ENCODE measurements at regions not wholly inside any gene's neighbourhood (a gene's known extent, or its start where the extent isn't known, plus 50 kb on each side); places are given as distances from the start of the nearest gene placed in this dataset.
A peak's percentile ranks its signal among the peaks of the same experiment; 100 is the strongest.

DNA sequence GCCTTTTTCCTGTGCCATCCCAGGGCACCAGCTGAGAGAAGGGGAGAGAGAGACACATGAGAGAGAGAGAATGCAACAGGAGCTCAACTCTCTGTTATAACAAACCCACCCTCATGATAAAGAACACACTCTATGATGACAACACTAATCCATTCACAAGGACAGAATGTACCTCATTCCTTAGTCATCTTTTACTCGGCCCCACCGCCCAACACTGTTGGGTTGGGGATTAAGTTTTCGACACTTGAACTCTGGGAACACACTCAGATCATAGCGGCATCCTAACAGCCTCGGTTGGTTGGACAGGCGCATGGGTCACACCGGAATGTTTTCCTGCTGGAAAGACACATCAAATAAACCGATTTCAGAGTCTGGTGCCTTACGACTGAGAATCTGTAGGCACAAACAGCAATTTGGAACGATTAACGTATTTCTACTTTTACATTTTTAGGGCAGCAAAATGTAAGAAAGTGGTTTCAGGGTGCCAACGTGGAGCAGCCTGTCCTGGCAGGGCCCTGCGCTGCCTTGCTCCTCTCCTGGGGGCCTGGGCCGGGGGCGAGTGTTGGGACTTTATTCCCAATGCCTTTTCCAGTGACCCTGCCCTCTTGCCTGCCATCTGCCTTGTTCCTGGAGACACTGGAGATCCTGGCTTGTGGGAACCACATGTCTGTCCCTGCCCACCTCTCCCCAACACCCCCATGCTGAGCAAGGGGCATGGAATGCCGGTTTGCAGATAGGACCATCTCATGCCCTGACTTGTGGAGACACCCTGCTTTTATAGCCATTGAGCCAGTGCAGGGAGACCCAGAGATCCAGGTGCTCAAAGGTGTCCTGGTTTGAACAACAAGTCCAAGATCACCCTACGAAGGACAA, 287.0 kb downstream of the TCERG1L start:
- no peak for ATAC-seq
- H3K4me3 ChIP-seq (ENCODE audit: low read length) = no peak overlapping the region

DNA sequence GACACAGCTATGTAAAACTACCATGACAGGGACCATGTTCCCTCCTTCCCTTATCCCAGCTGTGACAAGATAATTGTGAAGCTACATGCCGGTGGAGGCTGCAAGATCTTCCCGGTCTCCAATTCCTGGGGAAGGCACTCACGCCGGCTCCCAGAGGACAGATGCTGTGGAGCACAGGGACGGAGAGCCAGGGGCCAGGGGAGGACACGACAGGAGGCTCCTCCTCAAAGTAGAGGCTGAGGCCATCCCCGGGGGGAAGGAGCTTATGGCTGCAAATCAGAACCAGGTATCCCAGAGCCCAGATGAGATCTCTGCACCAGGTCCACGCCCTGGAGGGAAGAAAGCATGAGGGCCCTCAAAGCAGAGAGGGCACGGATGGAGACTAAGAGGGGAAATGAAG, 286.2 kb downstream of the TCERG1L start:
- peaks cover 0 to 2% (median 0%) of the 10 kb centered on the region in 11 donors for H3K9me3 Mint-ChIP-seq
- Histone ChIP-seq H3K27ac (ENCODE audit: low read depth, low read length) (no peak overlapping the region), H3K36me3 (ENCODE audit: control insufficient read depth in 2 of 3, insufficient read depth in 3 of 3, low read length in 3 of 3) (no peaks in the 10 kb centered on the region), H3K9me3 (ENCODE audit: control insufficient read depth in 2 of 3, low read length in 3 of 3) (no peaks in the 10 kb centered on the region), H3K27me3 (ENCODE audit: control insufficient read depth in 2 of 2, insufficient read depth in 2 of 2, low read length in 2 of 2) (no peaks in the 10 kb centered on the region), H3K4me1 (ENCODE audit: control insufficient read depth in 2 of 2, insufficient read depth in 2 of 2, low read length in 2 of 2) (no peaks in the 10 kb centered on the region), H3K4me3 (ENCODE audit: low read length) (no peak overlapping the region)
- POLR2A ChIA-PET = no interaction called here
- peaks cover 0 to 1% (median 0%) of the 10 kb centered on the region in 7 donors for H3K4me1 Mint-ChIP-seq
- no peaks in the 10 kb centered on the region for H3K36me3 Mint-ChIP-seq
- no peak overlapping the region for H3K4me3 Mint-ChIP-seq
- intact Hi-C loops (cut with micrococcal nuclease) = no loop called here
- no peak overlapping the region for H3K27ac Mint-ChIP-seq
- no peak for DNase-seq
- peaks cover 0 to 5% (median 0%) of the 10 kb centered on the region in 5 donors for H3K27me3 Mint-ChIP-seq
- CTCF ChIA-PET = no interaction called here
- no peak for ATAC-seq

More for the DNA sequence above, 287.0 kb downstream of the TCERG1L start:
- Mint-ChIP-seq H3K27me3 (peaks cover 0 to 5% (median 0%) of the 10 kb centered on the region in 5 donors), H3K4me3 (no peak overlapping the region), H3K36me3 (no peaks in the 10 kb centered on the region), H3K27ac (no peak overlapping the region), H3K4me1 (peaks cover 0 to 1% (median 0%) of the 10 kb centered on the region in 7 donors), H3K9me3 (peaks cover 0 to 2% (median 0%) of the 10 kb centered on the region in 11 donors)
- Histone ChIP-seq H3K4me1 (ENCODE audit: control insufficient read depth in 2 of 2, insufficient read depth in 2 of 2, low read length in 2 of 2) (no peaks in the 10 kb centered on the region), H3K27me3 (ENCODE audit: control insufficient read depth in 2 of 2, insufficient read depth in 2 of 2, low read length in 2 of 2) (no peaks in the 10 kb centered on the region), H3K9me3 (ENCODE audit: control insufficient read depth in 2 of 3, low read length in 3 of 3) (no peaks in the 10 kb centered on the region), H3K36me3 (ENCODE audit: control insufficient read depth in 2 of 3, insufficient read depth in 3 of 3, low read length in 3 of 3) (no peaks in the 10 kb centered on the region), H3K27ac (ENCODE audit: low read depth, low read length) (no peak overlapping the region)
- ChIA-PET POLR2A (no interaction called here), CTCF (no interaction called here)
- intact Hi-C loops (cut with micrococcal nuclease) = no loop called here
- DNase-seq = no peak

DNA sequence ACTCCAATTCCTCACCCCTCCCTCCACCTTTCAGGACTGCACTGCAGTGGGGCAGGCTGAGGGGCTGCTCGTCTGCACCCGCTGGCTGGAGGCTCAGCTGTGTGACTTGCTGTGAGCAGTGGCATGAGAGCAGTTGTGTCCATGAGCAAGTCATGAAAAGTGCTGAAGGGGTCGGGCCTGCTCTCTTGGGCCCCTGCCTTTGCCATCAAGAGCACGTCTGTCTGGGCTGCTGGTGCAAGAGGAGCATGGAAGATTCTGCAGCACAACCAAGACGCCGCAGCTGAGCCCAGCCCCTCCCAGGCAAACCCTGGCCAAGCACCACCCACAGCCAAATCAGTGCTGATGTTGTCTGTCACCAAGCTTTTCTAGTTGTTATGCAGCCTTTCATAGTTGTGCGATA, 284.3 kb downstream of the TCERG1L start:
- intact Hi-C loops (cut with micrococcal nuclease) = no loop called here
- H3K27me3 ChIP-seq (ENCODE audit: control insufficient read depth in 2 of 2, insufficient read depth in 2 of 2, low read length in 2 of 2) = no peaks in the 10 kb centered on the region
- ChIA-PET POLR2A (no interaction called here), CTCF (no interaction called here)
- ATAC-seq = no peak
- Mint-ChIP-seq H3K27me3 (peaks cover 0 to 5% (median 0%) of the 10 kb centered on the region in 5 donors), H3K36me3 (no peaks in the 10 kb centered on the region), H3K9me3 (peaks cover 0 to 2% (median 0%) of the 10 kb centered on the region in 11 donors), H3K4me3 (no peak overlapping the region), H3K4me1 (peaks cover 0 to 6% (median 0%) of the 10 kb centered on the region in 7 donors), H3K27ac (peak overlapping the region in 1 of 9 donors; percentile 41)
- no peak for DNase-seq
- no peaks in the 10 kb centered on the region for H3K4me1 ChIP-seq (ENCODE audit: control insufficient read depth in 2 of 2, insufficient read depth in 2 of 2, low read length in 2 of 2)
- H3K36me3 ChIP-seq (ENCODE audit: control insufficient read depth in 2 of 3, insufficient read depth in 3 of 3, low read length in 3 of 3) = no peaks in the 10 kb centered on the region
- H3K9me3 ChIP-seq (ENCODE audit: control insufficient read depth in 2 of 3, low read length in 3 of 3) = no peaks in the 10 kb centered on the region
- H3K4me3 ChIP-seq (ENCODE audit: low read length) = no peak overlapping the region
- no peak overlapping the region for H3K27ac ChIP-seq (ENCODE audit: low read depth, low read length)

DNA sequence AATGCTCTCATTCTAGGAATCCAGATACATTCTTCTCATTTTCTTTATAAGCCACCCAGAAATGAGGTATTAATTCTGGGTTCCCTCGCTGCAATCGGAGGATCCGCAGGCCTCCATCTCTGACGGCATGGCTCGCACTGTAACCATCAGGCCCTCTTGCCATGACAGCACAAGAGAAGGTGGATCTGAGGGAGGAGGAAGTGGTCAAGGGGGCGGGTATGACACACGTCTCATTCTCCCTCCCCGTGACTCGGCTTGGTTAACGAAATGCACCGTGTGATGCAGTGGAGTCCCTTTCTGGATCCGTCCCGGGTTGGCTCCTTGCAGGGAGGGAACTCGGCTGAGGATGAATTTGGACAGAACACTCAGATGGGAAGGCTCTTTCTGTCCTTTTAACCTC, 280.2 kb downstream of the TCERG1L start:
- no peak for DNase-seq
- ATAC-seq = no peak
- no peak overlapping the region for H3K27ac ChIP-seq (ENCODE audit: low read depth, low read length)

DNA sequence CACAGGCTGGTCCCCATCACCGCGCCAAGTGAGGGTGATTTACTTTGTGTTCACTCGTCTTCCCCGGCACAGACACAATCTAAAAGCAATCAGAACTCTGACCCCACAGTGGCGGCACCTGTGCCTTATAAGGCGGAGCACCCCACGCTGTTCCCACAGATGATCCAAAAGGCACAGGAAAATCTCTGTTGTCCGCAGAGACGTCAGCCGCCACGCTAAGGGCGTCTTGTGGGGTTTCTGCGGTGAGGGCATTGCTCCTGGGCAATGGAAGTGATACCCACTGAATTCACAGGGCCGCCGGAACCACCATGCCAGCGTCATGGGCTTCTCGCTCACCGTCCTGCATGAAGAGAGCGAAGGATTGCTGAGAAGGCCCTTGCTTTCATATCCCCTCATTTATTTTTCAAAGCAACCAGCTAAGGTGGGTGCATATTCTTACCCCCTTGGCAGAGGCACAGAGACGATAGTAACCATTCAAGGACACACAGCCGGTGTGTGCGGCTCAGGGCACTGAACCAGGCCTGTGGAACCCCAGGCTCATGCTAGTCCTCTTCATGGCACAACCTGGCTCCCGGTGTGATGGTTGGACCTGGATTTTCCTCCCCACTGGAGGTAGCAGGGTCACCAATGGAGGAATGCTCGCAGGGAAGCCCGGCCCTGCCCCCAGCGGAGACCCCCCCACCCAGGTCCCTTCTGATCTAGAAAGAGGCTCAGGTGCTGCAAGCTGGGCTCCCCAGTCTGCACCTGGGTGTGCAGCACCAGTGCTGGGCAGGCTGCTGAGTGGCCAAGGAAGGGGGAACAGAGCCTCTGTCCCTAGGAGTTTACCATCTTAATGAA, 279.0 kb downstream of the TCERG1L start:
- Mint-ChIP-seq H3K36me3 (no peaks in the 10 kb centered on the region), H3K27ac (no peak overlapping the region)

More for the DNA sequence above, 280.2 kb downstream of the TCERG1L start:
- intact Hi-C loops (cut with micrococcal nuclease) = no loop called here
- no peaks in the 10 kb centered on the region for H3K4me1 ChIP-seq (ENCODE audit: control insufficient read depth in 2 of 2, insufficient read depth in 2 of 2, low read length in 2 of 2)
- Mint-ChIP-seq H3K36me3 (no peaks in the 10 kb centered on the region), H3K27ac (no peak overlapping the region), H3K4me3 (no peak overlapping the region), H3K9me3 (peaks cover 0 to 2% (median 0%) of the 10 kb centered on the region in 11 donors), H3K27me3 (no peaks in the 10 kb centered on the region), H3K4me1 (peaks cover 0 to 6% (median 0%) of the 10 kb centered on the region in 7 donors)
- no peak overlapping the region for H3K4me3 ChIP-seq (ENCODE audit: low read length)
- H3K36me3 ChIP-seq (ENCODE audit: control insufficient read depth in 2 of 3, insufficient read depth in 3 of 3, low read length in 3 of 3) = no peaks in the 10 kb centered on the region
- H3K27me3 ChIP-seq (ENCODE audit: control insufficient read depth in 2 of 2, insufficient read depth in 2 of 2, low read length in 2 of 2) = no peaks in the 10 kb centered on the region
- no peaks in the 10 kb centered on the region for H3K9me3 ChIP-seq (ENCODE audit: control insufficient read depth in 2 of 3, low read length in 3 of 3)
- CTCF ChIA-PET = no interaction called here
- POLR2A ChIA-PET = no interaction called here

DNA sequence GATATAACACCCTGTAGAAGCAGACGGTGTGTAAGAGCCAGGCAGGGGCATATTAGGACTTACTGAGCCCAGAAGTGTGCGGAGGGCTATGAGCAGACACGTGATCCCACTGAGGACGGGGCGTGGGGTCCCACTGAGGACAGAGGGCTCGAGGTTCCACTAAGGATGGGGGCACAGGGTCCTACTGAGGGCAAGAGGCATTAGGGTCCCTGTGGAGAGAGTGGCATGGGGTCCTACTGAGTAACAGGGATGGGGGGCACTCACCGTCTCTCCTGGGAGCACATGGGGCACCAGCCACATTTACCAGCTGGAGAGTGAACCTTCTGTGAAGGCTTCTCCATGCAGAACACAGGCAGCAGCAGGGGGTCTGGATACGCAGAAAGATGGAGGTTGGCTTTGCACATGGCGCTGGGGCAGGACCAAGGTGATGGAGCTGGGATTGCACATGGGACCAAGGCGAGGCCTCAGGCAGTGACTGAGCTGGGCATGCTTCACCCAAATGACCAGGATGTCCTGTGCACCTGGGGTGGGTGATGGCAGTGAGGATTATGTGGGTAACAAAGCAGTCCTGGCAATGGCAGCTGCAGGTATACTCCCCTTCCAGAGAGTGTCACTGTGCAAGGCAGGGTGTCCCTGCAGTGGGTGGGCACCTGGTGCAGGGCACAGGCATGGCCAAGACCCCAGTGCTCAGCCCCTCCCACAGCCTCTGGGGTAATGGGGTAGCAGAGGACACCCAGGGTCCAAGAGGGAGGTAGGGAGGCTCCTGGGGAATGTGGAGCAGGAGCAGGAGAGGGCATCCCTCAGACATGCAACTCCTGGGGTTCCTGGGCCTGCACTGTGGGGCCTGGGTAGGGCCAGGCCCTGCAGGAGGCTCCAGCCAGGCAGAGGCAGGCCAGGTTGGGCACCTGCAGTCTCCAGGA, 278.1 kb downstream of the TCERG1L start:
- H3K4me3 Mint-ChIP-seq = no peak overlapping the region
- Histone ChIP-seq H3K4me1 (ENCODE audit: control insufficient read depth in 2 of 2, insufficient read depth in 2 of 2, low read length in 2 of 2) (no peaks in the 10 kb centered on the region), H3K36me3 (ENCODE audit: control insufficient read depth in 2 of 3, insufficient read depth in 3 of 3, low read length in 3 of 3) (no peaks in the 10 kb centered on the region), H3K4me3 (ENCODE audit: low read length) (no peak overlapping the region), H3K9me3 (ENCODE audit: control insufficient read depth in 2 of 3, low read length in 3 of 3) (no peaks in the 10 kb centered on the region), H3K27me3 (ENCODE audit: control insufficient read depth in 2 of 2, insufficient read depth in 2 of 2, low read length in 2 of 2) (no peaks in the 10 kb centered on the region), H3K27ac (ENCODE audit: low read depth, low read length) (no peak overlapping the region)
- peaks cover 0 to 6% (median 0%) of the 10 kb centered on the region in 7 donors for H3K4me1 Mint-ChIP-seq
- intact Hi-C loops (cut with micrococcal nuclease) = no loop called here
- ATAC-seq = peak; percentile 24
- H3K27ac Mint-ChIP-seq = no peak overlapping the region
- ChIA-PET CTCF (no interaction called here), POLR2A (no interaction called here)
- peaks cover 0 to 2% (median 0%) of the 10 kb centered on the region in 11 donors for H3K9me3 Mint-ChIP-seq
- no peaks in the 10 kb centered on the region for H3K36me3 Mint-ChIP-seq
- no peaks in the 10 kb centered on the region for H3K27me3 Mint-ChIP-seq
- DNase-seq = no peak

More for the DNA sequence above, 279.0 kb downstream of the TCERG1L start:
- intact Hi-C loops (cut with micrococcal nuclease) = no loop called here
- Histone ChIP-seq H3K4me3 (ENCODE audit: low read length) (no peak overlapping the region), H3K27me3 (ENCODE audit: control insufficient read depth in 2 of 2, insufficient read depth in 2 of 2, low read length in 2 of 2) (no peaks in the 10 kb centered on the region), H3K27ac (ENCODE audit: low read depth, low read length) (no peak overlapping the region), H3K4me1 (ENCODE audit: control insufficient read depth in 2 of 2, insufficient read depth in 2 of 2, low read length in 2 of 2) (no peaks in the 10 kb centered on the region), H3K36me3 (ENCODE audit: control insufficient read depth in 2 of 3, insufficient read depth in 3 of 3, low read length in 3 of 3) (no peaks in the 10 kb centered on the region), H3K9me3 (ENCODE audit: control insufficient read depth in 2 of 3, low read length in 3 of 3) (no peaks in the 10 kb centered on the region)
- Mint-ChIP-seq H3K4me1 (peaks cover 0 to 6% (median 0%) of the 10 kb centered on the region in 7 donors), H3K9me3 (peaks cover 0 to 2% (median 0%) of the 10 kb centered on the region in 11 donors), H3K27me3 (no peaks in the 10 kb centered on the region), H3K4me3 (no peak overlapping the region)
- DNase-seq (no peak), ATAC-seq (no peak)
- ChIA-PET POLR2A (no interaction called here), CTCF (no interaction called here)
